Liver (tissue), 8 donors: ENCODE measurements at regions not wholly inside any gene's neighbourhood (a gene's known extent, or its start where the extent isn't known, plus 50 kb on each side); places are given as distances from the start of the nearest gene placed in this dataset.
A peak's percentile ranks its signal among the peaks of the same experiment; 100 is the strongest.

ENCODE experiments used
- DNase-seq: peaks from one replicate; pipeline ENCODE4 v3.0.0-alpha.2; 2017; ENCODE audit warnings: low spot score
- H3K27ac ChIP-seq, 2 donors: one replicate each; pipeline ENCODE4 v1.7.0; 2013; ENCODE audit warnings: inconsistent platforms in 2 of 2, low read length in 2 of 2, control low read depth in 1 of 2, low read depth in 1 of 2, mild to moderate bottlenecking in 1 of 2
- H3K27me3 ChIP-seq, 4 donors: one replicate each; pipeline versions ENCODE4 v1.6.1 to v1.7.0; 2013; ENCODE audit warnings: low read length in 3 of 4, inconsistent platforms in 1 of 4, mild to moderate bottlenecking in 1 of 4, moderate library complexity in 1 of 4; ENCODE audit not compliant: control insufficient read depth in 4 of 4, insufficient read depth in 4 of 4
- H3K36me3 ChIP-seq, 4 donors: one replicate each; pipeline versions ENCODE4 v1.6.1 to v1.7.0; 2013; ENCODE audit warnings: low read length in 3 of 4, mild to moderate bottlenecking in 3 of 4, low read depth in 1 of 4, moderate library complexity in 1 of 4; ENCODE audit not compliant: control insufficient read depth in 4 of 4, insufficient read depth in 3 of 4
- H3K4me1 ChIP-seq, 4 donors: one replicate each; pipeline versions ENCODE4 v1.6.1 to v1.7.0; 2013; ENCODE audit warnings: low read length in 3 of 4, mild to moderate bottlenecking in 3 of 4, moderate library complexity in 1 of 4; ENCODE audit not compliant: control insufficient read depth in 4 of 4, insufficient read depth in 4 of 4
- H3K4me3 ChIP-seq, 3 donors: one replicate each; pipeline versions ENCODE4 v1.6.1 to v1.7.0; 2013; ENCODE audit warnings: low read length in 3 of 3, control low read depth in 1 of 3, low read depth in 1 of 3, mild to moderate bottlenecking in 1 of 3
- H3K9ac ChIP-seq, 2 donors: one replicate each; pipeline ENCODE4 v1.7.0; 2013; ENCODE audit warnings: low read length in 2 of 2, mild to moderate bottlenecking in 2 of 2, moderate library complexity in 2 of 2, control low read depth in 1 of 2, low read depth in 1 of 2
- H3K9me3 ChIP-seq, 4 donors: one replicate each; pipeline versions ENCODE4 v1.6.1 to v1.7.0; 2013; ENCODE audit warnings: low read length in 3 of 4; ENCODE audit not compliant: control insufficient read depth in 4 of 4
- CTCF ChIP-seq: fragments of 150-350 bp; IDR thresholded peaks from 2 replicates; pipeline ENCODE4 v1.5.1; 2017; ENCODE audit warnings: improper control_type of control experiment, low read depth, low read length; ENCODE audit not compliant: missing input control
- EGR1 ChIP-seq, 2 donors: IDR thresholded peaks; 2 replicates each; pipeline ENCODE4 v1.6.1; 2016 to 2018; ENCODE audit warnings: antibody characterized with exemption in 2 of 2, low read depth in 2 of 2
- GABPA ChIP-seq, 2 donors: IDR thresholded peaks in 1 of 2; conservative IDR thresholded peaks in 1 of 2; 2 replicates each; pipeline ENCODE4 v1.6.1; 2016; ENCODE audit warnings: antibody characterized with exemption in 2 of 2, mild to moderate bottlenecking in 1 of 2, moderate library complexity in 1 of 2
- HNF4A ChIP-seq, 2 donors: conservative IDR thresholded peaks; 2 replicates each; pipeline ENCODE4 v1.6.1; 2016; ENCODE audit warnings: antibody characterized with exemption in 2 of 2, mild to moderate bottlenecking in 2 of 2
- YY1 ChIP-seq: IDR thresholded peaks from 2 replicates; pipeline ENCODE4 v1.6.1; 2016; ENCODE audit warnings: antibody characterized with exemption, mild to moderate bottlenecking
- ZBTB33 ChIP-seq: IDR thresholded peaks from 2 replicates; pipeline ENCODE4 v1.6.1; 2016; ENCODE audit warnings: antibody characterized with exemption
- WGBS: extraction: QIAGEN DNeasy Blood & Tissue Kit; methylation state at CpG from one replicate; pipeline ENCODE4 v1.1.7; 2013; 5-methylcytosine and 5-hydroxymethylcytosine counted together
- TF ChIP-seq, protein P1 (sequence below): IDR thresholded peaks from 2 replicates; pipeline ENCODE4 v1.6.1; 2016; ENCODE audit warnings: antibody characterized with exemption
- donor health status: healthy.
- donor health status: healthy.
- donor health status: healthy.
- donor health status: healthy.
- donor health status: healthy.

DNA sequence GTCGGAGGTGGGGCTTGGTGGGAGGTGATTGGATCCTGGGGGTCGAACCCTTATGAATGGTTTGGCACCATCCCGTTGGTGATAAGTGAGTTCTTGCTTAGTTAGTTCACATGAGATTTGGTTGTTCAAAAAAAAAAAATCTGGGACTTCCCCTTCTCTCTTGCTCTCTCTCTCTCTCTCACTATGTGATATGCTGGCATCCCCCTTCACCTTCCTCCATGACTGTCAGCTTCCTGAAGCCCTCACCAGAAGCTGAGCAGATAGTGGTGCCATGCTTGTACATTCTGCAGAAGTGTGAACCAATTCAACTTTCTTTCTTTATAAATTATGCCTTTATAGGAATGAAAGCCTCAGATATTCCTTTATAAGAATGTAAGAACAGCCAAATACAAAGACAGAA is 269.7 kb upstream of the APCDD1 start:
- Histone ChIP-seq H3K27ac (no peak overlapping the region), H3K27me3 (no peaks in the 10 kb centered on the region), H3K4me3 (no peak overlapping the region), H3K9me3 (no peaks in the 10 kb centered on the region), H3K9ac (no peak overlapping the region), H3K4me1 (no peaks in the 10 kb centered on the region), H3K36me3 (no peaks in the 10 kb centered on the region)
- DNase-seq, result no peak
- no peak for TF ChIP-seq YY1
- no peak for TF ChIP-seq EGR1 (IDR thresholded peaks at IDR 0.05; ENCODE audit: low read depth in 2 of 2)
- TF ChIP-seq GABPA (IDR thresholded peaks at IDR 0.05 in 1 of 2, conservative IDR thresholded peaks at IDR 0.05 in 1 of 2), result no peak
- 87% methylated on average over 3 of the region's 3 CpGs for WGBS

GRCh38 chr18:10188971-10189810 is 265.2 kb upstream of the APCDD1 start:
- Histone ChIP-seq H3K27me3 (no peaks in the 10 kb centered on the region), H3K4me3 (no peak overlapping the region), H3K9ac (no peak overlapping the region), H3K9me3 (no peaks in the 10 kb centered on the region), H3K27ac (no peak overlapping the region), H3K36me3 (no peaks in the 10 kb centered on the region), H3K4me1 (no peaks in the 10 kb centered on the region)
- WGBS, result 52% methylated on average over 10 of the region's 10 CpGs
- DNase-seq, result no peak
- peak in 1 of 2 donors; percentile 10 for TF ChIP-seq HNF4A (conservative IDR thresholded peaks at IDR 0.05)
- TF ChIP-seq, protein P1, sequence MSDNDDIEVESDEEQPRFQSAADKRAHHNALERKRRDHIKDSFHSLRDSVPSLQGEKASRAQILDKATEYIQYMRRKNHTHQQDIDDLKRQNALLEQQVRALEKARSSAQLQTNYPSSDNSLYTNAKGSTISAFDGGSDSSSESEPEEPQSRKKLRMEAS, result no peak

DNA sequence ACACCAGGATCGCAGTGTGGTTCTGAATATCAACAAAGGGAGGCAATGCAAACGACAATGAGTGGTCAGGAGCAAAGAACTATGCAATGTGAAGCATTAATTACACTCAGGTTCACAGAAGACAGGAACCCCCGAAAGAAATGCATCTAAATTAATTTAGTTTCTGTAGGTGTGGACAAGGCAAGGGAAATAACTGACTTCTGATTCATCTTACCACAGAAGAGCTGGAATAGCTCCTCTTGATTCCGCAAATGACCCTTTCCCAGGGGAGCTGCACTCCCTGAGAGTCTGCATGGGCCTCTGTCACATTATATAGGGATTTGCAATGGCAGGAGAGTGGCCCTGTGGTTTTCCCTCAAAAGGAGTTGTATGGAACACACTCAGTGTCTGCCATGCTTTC is 263.9 kb upstream of the APCDD1 start:
- H3K9me3 ChIP-seq, result no peaks in the 10 kb centered on the region
- H3K27ac ChIP-seq, result no peak overlapping the region
- H3K9ac ChIP-seq, result no peak overlapping the region
- TF ChIP-seq ZBTB33 (no peak), GABPA (IDR thresholded peaks at IDR 0.05 in 1 of 2, conservative IDR thresholded peaks at IDR 0.05 in 1 of 2) (no peak), CTCF (no peak), YY1 (no peak)
- TF ChIP-seq, protein P1, result no peak
- WGBS, result 87% methylated on average over 4 of the region's 4 CpGs
- H3K27me3 ChIP-seq, result no peaks in the 10 kb centered on the region
- H3K4me1 ChIP-seq, result no peaks in the 10 kb centered on the region
- no peak for DNase-seq
- no peak overlapping the region for H3K4me3 ChIP-seq
- H3K36me3 ChIP-seq, result no peaks in the 10 kb centered on the region
